NB4 (cell line): ENCODE measurements at regions not wholly inside any gene's neighbourhood (a gene's known extent, or its start where the extent isn't known, plus 50 kb on each side); places are given as distances from the start of the nearest gene placed in this dataset.

Experiments used
- CTCF ChIP-seq: IDR thresholded peaks from one replicate; pipeline ENCODE4 v1.5.1; 2012; ENCODE audit warnings: low read depth, low read length
- POLR2A ChIP-seq: IDR thresholded peaks from 2 replicates; pipeline ENCODE4 v1.6.1; 2011; ENCODE audit warnings: mild to moderate bottlenecking; ENCODE audit not compliant: insufficient read length; ENCODE audit errors: extremely low read depth

GRCh38 chr5:72021651-72022357 lies 85.5 kb upstream of the MAP1B start:
- no peak for TF ChIP-seq CTCF
- TF ChIP-seq POLR2A, result no peak
